Neural progenitor cell (in vitro differentiated cells): ENCODE measurements at regions not wholly inside any gene's neighbourhood (a gene's known extent, or its start where the extent isn't known, plus 50 kb on each side); places are given as distances from the start of the nearest gene placed in this dataset.
A peak's percentile ranks its signal among the peaks of the same experiment; 100 is the strongest.

Source experiments
- EZH2 ChIP-seq: fragments of 200-600 bp; sonication (generic); IDR thresholded peaks from 2 replicates; pipeline ENCODE4 v1.6.1; 2017; ENCODE audit warnings: antibody characterized with exemption, mild to moderate bottlenecking, moderate library complexity
- TF ChIP-seq, protein P1 (sequence below): fragments of 200-600 bp; sonication (generic); IDR thresholded peaks from 2 replicates; pipeline ENCODE4 v1.5.1; 2017; ENCODE audit warnings: antibody characterized with exemption, mild to moderate bottlenecking

DNA sequence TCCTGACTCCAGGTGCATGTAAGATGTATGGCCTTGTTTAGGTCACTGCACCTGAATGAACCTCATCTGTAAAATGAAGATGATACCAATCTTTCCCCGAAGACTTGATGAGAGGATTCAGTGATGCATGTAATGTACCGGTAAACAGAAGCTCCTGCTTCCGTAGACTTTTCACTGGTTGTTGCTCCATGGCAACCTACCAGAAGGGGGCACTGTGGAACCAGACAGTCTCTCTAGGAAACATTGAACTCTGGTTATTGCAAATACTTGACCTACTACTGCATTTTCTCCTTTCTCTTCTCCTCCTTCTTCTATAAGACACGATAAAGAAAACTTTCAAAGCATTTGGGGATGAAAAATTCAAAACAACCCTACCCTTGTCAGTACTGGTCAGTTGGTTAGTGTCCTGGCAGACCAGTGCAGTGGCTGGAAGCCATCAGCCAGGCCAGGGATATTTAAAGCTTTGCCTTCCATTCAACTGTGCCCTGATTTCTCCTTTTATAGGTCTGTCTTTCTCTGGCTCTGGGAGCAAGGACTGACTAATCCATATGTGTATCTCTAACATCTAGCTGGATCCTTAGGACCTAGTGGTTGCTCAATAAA, 667.4 kb upstream of the SALL1 start:
- TF ChIP-seq, protein P1, sequence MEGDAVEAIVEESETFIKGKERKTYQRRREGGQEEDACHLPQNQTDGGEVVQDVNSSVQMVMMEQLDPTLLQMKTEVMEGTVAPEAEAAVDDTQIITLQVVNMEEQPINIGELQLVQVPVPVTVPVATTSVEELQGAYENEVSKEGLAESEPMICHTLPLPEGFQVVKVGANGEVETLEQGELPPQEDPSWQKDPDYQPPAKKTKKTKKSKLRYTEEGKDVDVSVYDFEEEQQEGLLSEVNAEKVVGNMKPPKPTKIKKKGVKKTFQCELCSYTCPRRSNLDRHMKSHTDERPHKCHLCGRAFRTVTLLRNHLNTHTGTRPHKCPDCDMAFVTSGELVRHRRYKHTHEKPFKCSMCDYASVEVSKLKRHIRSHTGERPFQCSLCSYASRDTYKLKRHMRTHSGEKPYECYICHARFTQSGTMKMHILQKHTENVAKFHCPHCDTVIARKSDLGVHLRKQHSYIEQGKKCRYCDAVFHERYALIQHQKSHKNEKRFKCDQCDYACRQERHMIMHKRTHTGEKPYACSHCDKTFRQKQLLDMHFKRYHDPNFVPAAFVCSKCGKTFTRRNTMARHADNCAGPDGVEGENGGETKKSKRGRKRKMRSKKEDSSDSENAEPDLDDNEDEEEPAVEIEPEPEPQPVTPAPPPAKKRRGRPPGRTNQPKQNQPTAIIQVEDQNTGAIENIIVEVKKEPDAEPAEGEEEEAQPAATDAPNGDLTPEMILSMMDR, result peak; percentile 87
- TF ChIP-seq EZH2, result no peak
